ENCODE measurements at regions not wholly inside any gene's neighbourhood (a gene's known extent, or its start where the extent isn't known, plus 50 kb on each side); places are given as distances from the start of the nearest gene placed in this dataset.

- no peak for DNase-seq (ENCODE audit: low spot score)
- H3K9me3 Mint-ChIP-seq = no peaks in the 10 kb centered on the region
- H3K4me1 Mint-ChIP-seq (ENCODE audit: low read depth) = no peaks in the 10 kb centered on the region
- H3K27ac Mint-ChIP-seq = no peak overlapping the region
- H3K27me3 Mint-ChIP-seq (ENCODE audit: low read depth) = peaks cover 2% of the 10 kb centered on the region
- H3K36me3 Mint-ChIP-seq (ENCODE audit: low read depth) = no peaks in the 10 kb centered on the region
- H3K4me3 Mint-ChIP-seq = no peak overlapping the region
These were observed 68.6 kb upstream of the ACTBL2 start for GRCh38 chr5:57551251-57551650.

- H3K27ac Mint-ChIP-seq = no peak overlapping the region
- no peaks in the 10 kb centered on the region for H3K4me1 Mint-ChIP-seq (ENCODE audit: low read depth)
- H3K36me3 Mint-ChIP-seq (ENCODE audit: low read depth) = no peaks in the 10 kb centered on the region
- H3K27me3 Mint-ChIP-seq (ENCODE audit: low read depth) = peaks cover 3% of the 10 kb centered on the region
- H3K9me3 Mint-ChIP-seq = no peaks in the 10 kb centered on the region
- no peak for DNase-seq (ENCODE audit: low spot score)
- H3K4me3 Mint-ChIP-seq = no peak overlapping the region
These were observed 67.5 kb upstream of the ACTBL2 start for GRCh38 chr5:57550132-57550531.

GRCh38 chr5:57549566-57549965 lies 67.0 kb upstream of the ACTBL2 start:
- no peaks in the 10 kb centered on the region for H3K9me3 Mint-ChIP-seq
- H3K27ac Mint-ChIP-seq = no peak overlapping the region
- H3K4me1 Mint-ChIP-seq (ENCODE audit: low read depth) = no peaks in the 10 kb centered on the region
- no peak for DNase-seq (ENCODE audit: low spot score)
- no peaks in the 10 kb centered on the region for H3K36me3 Mint-ChIP-seq (ENCODE audit: low read depth)
- H3K4me3 Mint-ChIP-seq = no peak overlapping the region
- peaks cover 6% of the 10 kb centered on the region for H3K27me3 Mint-ChIP-seq (ENCODE audit: low read depth)

- Mint-ChIP-seq H3K27ac (no peak overlapping the region), H3K4me3 (no peak overlapping the region), H3K27me3 (ENCODE audit: low read depth) (peaks cover 6% of the 10 kb centered on the region)
These were observed 58.2 kb upstream of the ACTBL2 start for GRCh38 chr5:57540823-57541222.

GRCh38 chr5:57539281-57539701 lies 56.7 kb upstream of the ACTBL2 start:
- no peaks in the 10 kb centered on the region for H3K27me3 Mint-ChIP-seq (ENCODE audit: low read depth)
- peaks cover 3% of the 10 kb centered on the region for H3K4me1 Mint-ChIP-seq (ENCODE audit: low read depth)
- DNase-seq (ENCODE audit: low spot score) = no peak
- H3K36me3 Mint-ChIP-seq (ENCODE audit: low read depth) = no peaks in the 10 kb centered on the region
- no peak overlapping the region for H3K27ac Mint-ChIP-seq
- H3K4me3 Mint-ChIP-seq = no peak overlapping the region
- H3K9me3 Mint-ChIP-seq = no peaks in the 10 kb centered on the region

More at GRCh38 chr5:57540823-57541222, 58.2 kb upstream of the ACTBL2 start:
- DNase-seq (ENCODE audit: low spot score) = no peak
- Mint-ChIP-seq H3K9me3 (no peaks in the 10 kb centered on the region), H3K4me1 (ENCODE audit: low read depth) (peaks cover 3% of the 10 kb centered on the region), H3K36me3 (ENCODE audit: low read depth) (no peaks in the 10 kb centered on the region)

- peaks cover 3% of the 10 kb centered on the region for H3K4me1 Mint-ChIP-seq (ENCODE audit: low read depth)
- no peaks in the 10 kb centered on the region for H3K36me3 Mint-ChIP-seq (ENCODE audit: low read depth)
- H3K27me3 Mint-ChIP-seq (ENCODE audit: low read depth) = no peaks in the 10 kb centered on the region
- H3K9me3 Mint-ChIP-seq = no peaks in the 10 kb centered on the region
- no peak for DNase-seq (ENCODE audit: low spot score)
- no peak overlapping the region for H3K27ac Mint-ChIP-seq
- H3K4me3 Mint-ChIP-seq = no peak overlapping the region
These were observed 55.8 kb upstream of the ACTBL2 start for GRCh38 chr5:57538341-57538955.

GRCh38 chr5:57537811-57538210 lies 55.2 kb upstream of the ACTBL2 start:
- Mint-ChIP-seq H3K4me3 (no peak overlapping the region), H3K27ac (no peak overlapping the region), H3K27me3 (ENCODE audit: low read depth) (no peaks in the 10 kb centered on the region)

GRCh38 chr5:57532513-57533497 lies 50.2 kb upstream of the ACTBL2 start:
- H3K9me3 Mint-ChIP-seq = no peaks in the 10 kb centered on the region
- H3K27ac Mint-ChIP-seq = no peak overlapping the region
- DNase-seq (ENCODE audit: low spot score) = no peak
- peaks cover 5% of the 10 kb centered on the region for H3K4me1 Mint-ChIP-seq (ENCODE audit: low read depth)
- no peaks in the 10 kb centered on the region for H3K27me3 Mint-ChIP-seq (ENCODE audit: low read depth)
- no peak overlapping the region for H3K4me3 Mint-ChIP-seq
- H3K36me3 Mint-ChIP-seq (ENCODE audit: low read depth) = no peaks in the 10 kb centered on the region

More at GRCh38 chr5:57537811-57538210, 55.2 kb upstream of the ACTBL2 start:
- no peak for DNase-seq (ENCODE audit: low spot score)
- no peaks in the 10 kb centered on the region for H3K36me3 Mint-ChIP-seq (ENCODE audit: low read depth)
- no peaks in the 10 kb centered on the region for H3K9me3 Mint-ChIP-seq
- H3K4me1 Mint-ChIP-seq (ENCODE audit: low read depth) = peaks cover 3% of the 10 kb centered on the region
